Esophagus squamous epithelium (tissue), 4 donors: ENCODE measurements at regions not wholly inside any gene's neighbourhood (a gene's known extent, or its start where the extent isn't known, plus 50 kb on each side); places are given as distances from the start of the nearest gene placed in this dataset.

Experiments
- CTCF ChIP-seq, 6 experiments: fragments of 450-650 bp in 4 of 6; fragments of 200-600 bp in 2 of 6; sonication (generic) in 2 of 6; IDR thresholded peaks; one replicate each; pipeline ENCODE4 v1.5.1; 2016 to 2019; ENCODE audit warnings: antibody characterized with exemption in 6 of 6, mild to moderate bottlenecking in 4 of 6, moderate library complexity in 4 of 6
- POLR2A ChIP-seq, 4 donors: fragments of 450-650 bp; IDR thresholded peaks; one replicate each; pipeline ENCODE4 v1.6.1; 2017; ENCODE audit warnings: antibody characterized with exemption in 4 of 4, mild to moderate bottlenecking in 4 of 4, moderate library complexity in 3 of 4

DNA sequence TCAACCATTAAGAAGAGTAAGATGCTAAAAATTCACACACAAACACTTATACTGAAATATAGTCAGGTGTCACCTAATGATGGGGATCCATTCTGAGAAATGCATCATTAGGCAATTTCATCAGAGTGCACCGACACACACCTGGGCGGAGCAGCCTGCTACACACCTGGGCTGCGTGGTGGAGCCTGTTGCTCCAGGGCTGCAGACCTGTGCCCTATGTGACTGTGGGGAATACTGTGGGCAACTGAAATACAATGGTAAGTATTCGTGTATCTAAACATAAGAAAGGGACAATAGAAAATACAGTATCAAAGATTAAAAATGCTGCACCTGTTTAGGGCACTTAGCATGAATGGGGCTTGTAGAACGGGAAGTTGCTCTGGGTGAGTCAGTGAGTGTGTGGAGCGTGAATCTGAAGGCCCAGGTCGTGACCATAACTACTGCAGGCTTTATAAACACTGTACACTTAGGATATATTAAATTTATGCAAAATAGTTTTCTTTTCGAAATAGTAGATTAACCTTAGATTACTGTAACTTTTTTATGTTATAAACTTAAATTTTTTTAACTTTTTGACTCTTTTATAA is 124.4 kb upstream of the AFDN start:
- TF ChIP-seq CTCF (IDR thresholded peaks at IDR 0.05) (no peak), POLR2A (IDR thresholded peaks at IDR 0.05) (no peak)
